Nephron (organoid): ENCODE measurements at regions not wholly inside any gene's neighbourhood (a gene's known extent, or its start where the extent isn't known, plus 50 kb on each side); places are given as distances from the start of the nearest gene placed in this dataset.

ENCODE experiments used
- H3K27ac Mint-ChIP-seq, 3 experiments: 2 replicates each; pipeline ENCODE4 v1.8.0; 2020; ENCODE audit warnings: mixed read lengths in 3 of 3, mild to moderate bottlenecking in 2 of 3, moderate library complexity in 1 of 3
- H3K27me3 Mint-ChIP-seq: 2 replicates; pipeline ENCODE4 v1.8.0; 2021; ENCODE audit warnings: low read depth, mild to moderate bottlenecking, moderate library complexity, mixed read lengths
- H3K36me3 Mint-ChIP-seq: 2 replicates; pipeline ENCODE4 v1.8.0; 2020; ENCODE audit warnings: low read depth, mixed read lengths
- H3K4me1 Mint-ChIP-seq: 2 replicates; pipeline ENCODE4 v1.8.0; 2020; ENCODE audit warnings: mixed read lengths
- H3K4me3 Mint-ChIP-seq, 3 experiments: 2 replicates each; pipeline ENCODE4 v1.8.0; 2020; ENCODE audit warnings: mild to moderate bottlenecking in 3 of 3, mixed read lengths in 3 of 3, moderate library complexity in 2 of 3
- H3K9me3 Mint-ChIP-seq: 2 replicates; pipeline ENCODE4 v1.8.0; 2020; ENCODE audit warnings: mixed read lengths
- TF ChIP-seq, protein P1 (sequence below), 3 experiments: fragments of 200-600 bp; sonication (generic); IDR thresholded peaks; one replicate each; pipeline ENCODE4 v1.5.0; 2021; ENCODE audit warnings: antibody characterized with exemption in 3 of 3; ENCODE audit not compliant: unreplicated experiment in 3 of 3

DNA sequence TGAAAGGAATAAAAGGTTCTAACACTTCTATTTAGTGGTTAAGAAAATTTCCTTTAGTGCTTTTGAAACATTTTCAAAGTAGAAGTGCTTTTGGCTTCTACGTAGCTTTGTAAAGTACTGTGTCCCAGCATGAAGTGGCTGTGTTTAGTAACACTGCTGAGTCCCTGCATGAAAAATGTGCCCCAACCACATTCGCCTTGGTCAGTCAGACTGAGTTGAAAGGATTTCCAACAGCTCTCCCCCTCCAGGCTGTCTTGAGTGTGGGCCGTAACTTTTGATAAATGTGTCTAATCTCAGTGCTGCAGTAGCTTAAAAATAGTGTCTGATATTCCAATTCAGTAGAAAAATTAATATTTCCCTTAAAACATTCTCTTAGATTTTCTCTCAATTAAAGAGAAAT lies 115.0 kb downstream of the NR1D2 start:
- TF ChIP-seq, protein P1, sequence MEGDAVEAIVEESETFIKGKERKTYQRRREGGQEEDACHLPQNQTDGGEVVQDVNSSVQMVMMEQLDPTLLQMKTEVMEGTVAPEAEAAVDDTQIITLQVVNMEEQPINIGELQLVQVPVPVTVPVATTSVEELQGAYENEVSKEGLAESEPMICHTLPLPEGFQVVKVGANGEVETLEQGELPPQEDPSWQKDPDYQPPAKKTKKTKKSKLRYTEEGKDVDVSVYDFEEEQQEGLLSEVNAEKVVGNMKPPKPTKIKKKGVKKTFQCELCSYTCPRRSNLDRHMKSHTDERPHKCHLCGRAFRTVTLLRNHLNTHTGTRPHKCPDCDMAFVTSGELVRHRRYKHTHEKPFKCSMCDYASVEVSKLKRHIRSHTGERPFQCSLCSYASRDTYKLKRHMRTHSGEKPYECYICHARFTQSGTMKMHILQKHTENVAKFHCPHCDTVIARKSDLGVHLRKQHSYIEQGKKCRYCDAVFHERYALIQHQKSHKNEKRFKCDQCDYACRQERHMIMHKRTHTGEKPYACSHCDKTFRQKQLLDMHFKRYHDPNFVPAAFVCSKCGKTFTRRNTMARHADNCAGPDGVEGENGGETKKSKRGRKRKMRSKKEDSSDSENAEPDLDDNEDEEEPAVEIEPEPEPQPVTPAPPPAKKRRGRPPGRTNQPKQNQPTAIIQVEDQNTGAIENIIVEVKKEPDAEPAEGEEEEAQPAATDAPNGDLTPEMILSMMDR (IDR thresholded peaks at IDR 0.05; ENCODE audit: unreplicated experiment in 3 of 3), result no peak
- Mint-ChIP-seq H3K27ac (peak overlapping the region in 1 of 3 experiments; percentile 31), H3K9me3 (peaks cover 23% of the 10 kb centered on the region)

DNA sequence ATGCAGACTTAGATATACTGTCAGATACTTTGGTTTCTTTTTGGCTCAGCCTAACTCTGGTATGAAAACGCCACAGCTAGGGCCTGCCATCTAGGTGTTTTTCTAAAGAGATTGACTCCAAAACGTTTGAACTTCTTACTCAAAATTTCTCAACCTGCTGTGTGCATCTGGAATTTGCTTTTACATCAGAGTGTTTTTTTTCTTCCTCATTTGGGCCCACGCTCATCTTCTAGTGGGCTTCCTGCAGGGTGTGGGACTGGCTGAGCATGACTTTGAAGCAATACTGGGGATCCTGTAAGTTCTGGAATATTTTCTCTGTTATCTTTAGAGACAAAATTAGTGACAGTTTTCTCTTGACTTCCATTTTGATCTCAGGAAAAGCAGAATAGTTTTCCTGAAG lies 117.8 kb downstream of the NR1D2 start:
- no peak overlapping the region for H3K4me3 Mint-ChIP-seq
- peak overlapping the region; percentile 33 to 80 (median 49) for H3K27ac Mint-ChIP-seq
- H3K9me3 Mint-ChIP-seq, result peaks cover 7% of the 10 kb centered on the region
- TF ChIP-seq, protein P1 (IDR thresholded peaks at IDR 0.05; ENCODE audit: unreplicated experiment in 3 of 3), result no peak
- peaks cover 4% of the 10 kb centered on the region for H3K4me1 Mint-ChIP-seq
- no peaks in the 10 kb centered on the region for H3K36me3 Mint-ChIP-seq
- no peaks in the 10 kb centered on the region for H3K27me3 Mint-ChIP-seq

More for the DNA sequence above, 115.0 kb downstream of the NR1D2 start:
- H3K27me3 Mint-ChIP-seq, result no peaks in the 10 kb centered on the region
- peaks cover 4% of the 10 kb centered on the region for H3K4me1 Mint-ChIP-seq
- H3K36me3 Mint-ChIP-seq, result no peaks in the 10 kb centered on the region
- no peak overlapping the region for H3K4me3 Mint-ChIP-seq
